K562 (cell line): ENCODE measurements at regions not wholly inside any gene's neighbourhood (a gene's known extent, or its start where the extent isn't known, plus 50 kb on each side); places are given as distances from the start of the nearest gene placed in this dataset.
A peak's percentile ranks its signal among the peaks of the same experiment; 100 is the strongest.

Experiments used
- ARID1B ChIP-seq: fragments of 450-650 bp; IDR thresholded peaks from 2 replicates; pipeline ENCODE4 v1.6.1; 2016; ENCODE audit warnings: antibody characterized with exemption, mild to moderate bottlenecking, inconsistent platforms
- CCNT2 ChIP-seq: IDR thresholded peaks from 2 replicates; pipeline ENCODE4 v1.6.1; 2011; ENCODE audit warnings: borderline replicate concordance, low read depth, mild to moderate bottlenecking, moderate library complexity, mixed read lengths, low read length; ENCODE audit not compliant: insufficient read length; ENCODE audit errors: extremely low read depth
- CHCHD3 ChIP-seq: fragments of 250-450 bp; sonication (Bioruptor Pico); IDR thresholded peaks from 2 replicates; pipeline ENCODE4 v2.1.2; 2022; ENCODE audit warnings: mild to moderate bottlenecking
- CREB1 ChIP-seq, 2 experiments: sonication (generic) in 1 of 2; formaldehyde crosslinking in 1 of 2; IDR thresholded peaks; 2 replicates each; pipeline versions ENCODE4 v1.6.1 to v1.8.0; 2012 to 2022; ENCODE audit warnings: inconsistent platforms in 1 of 2, mild to moderate bottlenecking in 1 of 2, missing genetic modification reagents in 1 of 2, moderate library complexity in 1 of 2
- HNRNPL ChIP-seq: fragments of 200-400 bp; formaldehyde crosslinking; IDR thresholded peaks from 2 replicates; pipeline ENCODE4 v1.6.1; 2017; ENCODE audit warnings: low read depth, mild to moderate bottlenecking, low read length
- NCOA2 ChIP-seq, 2 experiments: fragments of 450-650 bp; IDR thresholded peaks; 2 replicates each; pipeline ENCODE4 v1.6.1; 2018; ENCODE audit warnings: mild to moderate bottlenecking in 2 of 2, moderate library complexity in 1 of 2; ENCODE audit not compliant: partially characterized antibody in 2 of 2
- RBM25 ChIP-seq: fragments of 200-400 bp; formaldehyde crosslinking; IDR thresholded peaks from 2 replicates; pipeline ENCODE4 v1.6.1; 2018; ENCODE audit warnings: low read length, low read depth, moderate library complexity; ENCODE audit not compliant: severe bottlenecking
- SLC30A9 ChIP-seq: fragments of 250-450 bp; sonication (Bioruptor Pico); IDR thresholded peaks from 2 replicates; pipeline ENCODE4 v1.8.0; 2022; ENCODE audit warnings: mild to moderate bottlenecking, moderate library complexity
- ZNF584 ChIP-seq: fragments of 200-800 bp; sonication (Bioruptor generic); IDR thresholded peaks from 2 replicates; pipeline ENCODE4 v1.6.1; 2016; ENCODE audit warnings: low read depth, mild to moderate bottlenecking, missing genetic modification characterization, missing compliant biosample characterization
- ZNF589 ChIP-seq: fragments of 200-800 bp; sonication (Bioruptor generic); IDR thresholded peaks from 2 replicates; pipeline ENCODE4 v1.6.1; 2016; ENCODE audit warnings: low read depth, missing genetic modification characterization, missing compliant biosample characterization
- ZSCAN32 ChIP-seq: fragments of 450-650 bp; formaldehyde crosslinking; IDR thresholded peaks from 2 replicates; pipeline ENCODE4 v1.4.0; 2020; ENCODE audit warnings: mild to moderate bottlenecking, moderate library complexity
- TF ChIP-seq, protein P1 (sequence below): fragments of 450-650 bp; formaldehyde crosslinking; IDR thresholded peaks from 2 replicates; pipeline ENCODE4 v1.4.0; 2022; ENCODE audit warnings: missing genetic modification characterization
- TF ChIP-seq, protein P2 (sequence below), 2 experiments: fragments of 150-350 bp in 1 of 2; IDR thresholded peaks; 2 replicates each; pipeline ENCODE4 v1.6.1; 2012 to 2016; ENCODE audit warnings: low read depth in 2 of 2, low read length in 2 of 2, mild to moderate bottlenecking in 1 of 2, moderate library complexity in 1 of 2
- TF ChIP-seq, protein P3 (sequence below), 2 experiments: fragments of 450-650 bp; formaldehyde crosslinking in 1 of 2; IDR thresholded peaks; 2 replicates each; pipeline versions ENCODE4 v1.4.0 to v1.6.1; 2014 to 2020; ENCODE audit warnings: mild to moderate bottlenecking in 2 of 2, borderline replicate concordance in 1 of 2, low read depth in 1 of 2

DNA sequence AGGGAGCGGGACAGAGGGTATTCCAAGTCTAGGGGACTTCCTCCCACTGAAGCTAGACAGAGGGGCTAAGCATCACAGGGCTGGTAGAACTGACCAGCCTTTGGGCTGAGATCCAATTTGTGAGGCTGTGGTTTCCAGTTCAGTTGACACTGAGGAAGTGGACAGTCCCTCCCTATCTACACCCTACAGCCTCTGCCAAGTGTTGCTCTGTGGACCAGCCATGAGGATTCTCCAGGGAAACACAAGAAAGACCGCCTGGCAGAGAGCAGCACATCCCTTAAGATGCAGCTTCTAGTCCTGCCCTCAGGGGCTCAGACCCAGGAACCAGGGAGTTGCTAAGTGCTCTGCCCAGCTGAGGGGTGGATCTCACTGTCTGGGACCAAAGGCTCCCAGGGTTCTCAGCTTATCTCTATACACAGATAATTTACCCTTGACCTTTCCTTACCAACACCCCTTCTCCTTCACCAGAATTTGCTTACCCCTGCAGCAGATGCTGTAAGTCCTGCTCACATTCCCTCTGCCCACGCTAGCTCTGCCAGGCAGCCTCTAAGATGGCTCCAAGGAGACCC lies 252.0 kb downstream of the SKIDA1 start (continued):
- TF ChIP-seq, protein P1, sequence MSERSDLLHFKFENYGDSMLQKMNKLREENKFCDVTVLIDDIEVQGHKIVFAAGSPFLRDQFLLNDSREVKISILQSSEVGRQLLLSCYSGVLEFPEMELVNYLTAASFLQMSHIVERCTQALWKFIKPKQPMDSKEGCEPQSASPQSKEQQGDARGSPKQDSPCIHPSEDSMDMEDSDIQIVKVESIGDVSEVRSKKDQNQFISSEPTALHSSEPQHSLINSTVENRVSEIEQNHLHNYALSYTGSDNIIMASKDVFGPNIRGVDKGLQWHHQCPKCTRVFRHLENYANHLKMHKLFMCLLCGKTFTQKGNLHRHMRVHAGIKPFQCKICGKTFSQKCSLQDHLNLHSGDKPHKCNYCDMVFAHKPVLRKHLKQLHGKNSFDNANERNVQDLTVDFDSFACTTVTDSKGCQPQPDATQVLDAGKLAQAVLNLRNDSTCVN, result no peak
- TF ChIP-seq NCOA2 (IDR thresholded peaks at IDR 0.05; ENCODE audit: partially characterized antibody in 2 of 2) (no peak), ZNF589 (CRISPR knock-in tag) (0 out of 2 replicates have a peak, but pooled peaks have one; percentile 16), HNRNPL (no peak), CCNT2 (no peak), CHCHD3 (CRISPR knock-in tag) (no peak), RBM25 (no peak), CREB1 (IDR thresholded peaks at IDR 0.05) (no peak), CREB1 (CRISPR knock-in tag; IDR thresholded peaks at IDR 0.05) (no peak), ARID1B (0 out of 2 replicates have a peak, but pooled peaks have one; percentile 10), ZNF584 (no peak), SLC30A9 (no peak), ZSCAN32 (no peak)
- TF ChIP-seq, protein P2, sequence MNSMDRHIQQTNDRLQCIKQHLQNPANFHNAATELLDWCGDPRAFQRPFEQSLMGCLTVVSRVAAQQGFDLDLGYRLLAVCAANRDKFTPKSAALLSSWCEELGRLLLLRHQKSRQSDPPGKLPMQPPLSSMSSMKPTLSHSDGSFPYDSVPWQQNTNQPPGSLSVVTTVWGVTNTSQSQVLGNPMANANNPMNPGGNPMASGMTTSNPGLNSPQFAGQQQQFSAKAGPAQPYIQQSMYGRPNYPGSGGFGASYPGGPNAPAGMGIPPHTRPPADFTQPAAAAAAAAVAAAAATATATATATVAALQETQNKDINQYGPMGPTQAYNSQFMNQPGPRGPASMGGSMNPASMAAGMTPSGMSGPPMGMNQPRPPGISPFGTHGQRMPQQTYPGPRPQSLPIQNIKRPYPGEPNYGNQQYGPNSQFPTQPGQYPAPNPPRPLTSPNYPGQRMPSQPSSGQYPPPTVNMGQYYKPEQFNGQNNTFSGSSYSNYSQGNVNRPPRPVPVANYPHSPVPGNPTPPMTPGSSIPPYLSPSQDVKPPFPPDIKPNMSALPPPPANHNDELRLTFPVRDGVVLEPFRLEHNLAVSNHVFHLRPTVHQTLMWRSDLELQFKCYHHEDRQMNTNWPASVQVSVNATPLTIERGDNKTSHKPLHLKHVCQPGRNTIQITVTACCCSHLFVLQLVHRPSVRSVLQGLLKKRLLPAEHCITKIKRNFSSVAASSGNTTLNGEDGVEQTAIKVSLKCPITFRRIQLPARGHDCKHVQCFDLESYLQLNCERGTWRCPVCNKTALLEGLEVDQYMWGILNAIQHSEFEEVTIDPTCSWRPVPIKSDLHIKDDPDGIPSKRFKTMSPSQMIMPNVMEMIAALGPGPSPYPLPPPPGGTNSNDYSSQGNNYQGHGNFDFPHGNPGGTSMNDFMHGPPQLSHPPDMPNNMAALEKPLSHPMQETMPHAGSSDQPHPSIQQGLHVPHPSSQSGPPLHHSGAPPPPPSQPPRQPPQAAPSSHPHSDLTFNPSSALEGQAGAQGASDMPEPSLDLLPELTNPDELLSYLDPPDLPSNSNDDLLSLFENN (IDR thresholded peaks at IDR 0.05; ENCODE audit: low read depth in 2 of 2, low read length in 2 of 2), result no peak
- TF ChIP-seq, protein P3, sequence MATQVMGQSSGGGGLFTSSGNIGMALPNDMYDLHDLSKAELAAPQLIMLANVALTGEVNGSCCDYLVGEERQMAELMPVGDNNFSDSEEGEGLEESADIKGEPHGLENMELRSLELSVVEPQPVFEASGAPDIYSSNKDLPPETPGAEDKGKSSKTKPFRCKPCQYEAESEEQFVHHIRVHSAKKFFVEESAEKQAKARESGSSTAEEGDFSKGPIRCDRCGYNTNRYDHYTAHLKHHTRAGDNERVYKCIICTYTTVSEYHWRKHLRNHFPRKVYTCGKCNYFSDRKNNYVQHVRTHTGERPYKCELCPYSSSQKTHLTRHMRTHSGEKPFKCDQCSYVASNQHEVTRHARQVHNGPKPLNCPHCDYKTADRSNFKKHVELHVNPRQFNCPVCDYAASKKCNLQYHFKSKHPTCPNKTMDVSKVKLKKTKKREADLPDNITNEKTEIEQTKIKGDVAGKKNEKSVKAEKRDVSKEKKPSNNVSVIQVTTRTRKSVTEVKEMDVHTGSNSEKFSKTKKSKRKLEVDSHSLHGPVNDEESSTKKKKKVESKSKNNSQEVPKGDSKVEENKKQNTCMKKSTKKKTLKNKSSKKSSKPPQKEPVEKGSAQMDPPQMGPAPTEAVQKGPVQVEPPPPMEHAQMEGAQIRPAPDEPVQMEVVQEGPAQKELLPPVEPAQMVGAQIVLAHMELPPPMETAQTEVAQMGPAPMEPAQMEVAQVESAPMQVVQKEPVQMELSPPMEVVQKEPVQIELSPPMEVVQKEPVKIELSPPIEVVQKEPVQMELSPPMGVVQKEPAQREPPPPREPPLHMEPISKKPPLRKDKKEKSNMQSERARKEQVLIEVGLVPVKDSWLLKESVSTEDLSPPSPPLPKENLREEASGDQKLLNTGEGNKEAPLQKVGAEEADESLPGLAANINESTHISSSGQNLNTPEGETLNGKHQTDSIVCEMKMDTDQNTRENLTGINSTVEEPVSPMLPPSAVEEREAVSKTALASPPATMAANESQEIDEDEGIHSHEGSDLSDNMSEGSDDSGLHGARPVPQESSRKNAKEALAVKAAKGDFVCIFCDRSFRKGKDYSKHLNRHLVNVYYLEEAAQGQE (IDR thresholded peaks at IDR 0.05; ENCODE audit: borderline replicate concordance), result no peak
- TF ChIP-seq, protein P3 (CRISPR knock-in tag; IDR thresholded peaks at IDR 0.05; ENCODE audit: low read depth), result 0 out of 2 replicates have a peak, but pooled peaks have one; percentile 38
